Neutrophil (primary cell): ENCODE measurements at regions not wholly inside any gene's neighbourhood (a gene's known extent, or its start where the extent isn't known, plus 50 kb on each side); places are given as distances from the start of the nearest gene placed in this dataset.

Source experiments
- H3K27ac ChIP-seq: fragments of 200-600 bp; sonication (generic); 2 replicates; pipeline ENCODE4 v1.5.1; 2016; ENCODE audit warnings: mild to moderate bottlenecking, moderate library complexity
- H3K27me3 ChIP-seq: fragments of 200-600 bp; sonication (generic); 2 replicates; pipeline ENCODE4 v1.6.0; 2016; ENCODE audit warnings: mild to moderate bottlenecking
- H3K36me3 ChIP-seq: fragments of 200-600 bp; sonication (generic); 2 replicates; pipeline ENCODE4 v1.5.1; 2017
- H3K4me1 ChIP-seq, 2 experiments: fragments of 200-600 bp in 1 of 2; sonication (generic) in 1 of 2; 1 replicate in 1 of 2; 2 replicates in 1 of 2; pipeline versions ENCODE4 v1.5.1 to v1.6.1; 2013 to 2016; ENCODE audit warnings: low read depth in 1 of 2, low read length in 1 of 2, mild to moderate bottlenecking in 1 of 2, moderate library complexity in 1 of 2; ENCODE audit not compliant: control insufficient read depth in 1 of 2, insufficient read depth in 1 of 2
- H3K4me3 ChIP-seq, 2 experiments: fragments of 200-600 bp in 1 of 2; sonication (generic) in 1 of 2; 1 replicate in 1 of 2; 2 replicates in 1 of 2; pipeline ENCODE4 v1.5.1; 2013 to 2016; ENCODE audit warnings: low read depth in 1 of 2, low read length in 1 of 2, mild to moderate bottlenecking in 1 of 2, moderate library complexity in 1 of 2
- H3K9me3 ChIP-seq: fragments of 200-600 bp; sonication (generic); 2 replicates; pipeline ENCODE4 v1.5.1; 2016
- CTCF ChIP-seq: fragments of 200-600 bp; sonication (generic); IDR thresholded peaks from 2 replicates; pipeline ENCODE4 v1.5.1; 2016; ENCODE audit warnings: antibody characterized with exemption

DNA sequence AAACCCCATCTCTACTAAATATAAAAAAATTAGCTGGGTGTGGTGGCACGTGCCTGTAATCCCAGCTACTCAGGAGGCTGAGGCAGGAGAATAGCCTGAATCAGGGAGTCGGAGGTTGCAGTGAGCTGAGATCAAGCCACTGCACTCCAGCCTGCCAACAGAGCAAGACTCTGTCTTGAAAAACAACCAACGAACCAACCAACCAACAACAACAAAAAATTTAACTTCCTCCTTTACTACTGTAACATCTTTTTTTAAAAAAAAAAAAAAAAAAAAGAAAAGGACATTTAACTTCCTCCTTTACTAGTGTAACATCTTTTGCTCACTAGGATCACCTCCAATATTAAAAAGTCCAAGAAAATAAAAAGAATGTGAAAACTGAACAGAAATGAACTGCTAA, 92.3 kb upstream of the TMEM168 start:
- peaks cover 58 to 66% of the 10 kb centered on the region in 2 experiments for H3K4me1 ChIP-seq
- H3K27me3 ChIP-seq, result no peaks in the 10 kb centered on the region
- H3K9me3 ChIP-seq, result no peaks in the 10 kb centered on the region
- H3K27ac ChIP-seq, result peak overlapping the region; percentile 96
- no peak for TF ChIP-seq CTCF
- peak overlapping the region; percentile 2 to 31 for H3K4me3 ChIP-seq
- no peaks in the 10 kb centered on the region for H3K36me3 ChIP-seq

DNA sequence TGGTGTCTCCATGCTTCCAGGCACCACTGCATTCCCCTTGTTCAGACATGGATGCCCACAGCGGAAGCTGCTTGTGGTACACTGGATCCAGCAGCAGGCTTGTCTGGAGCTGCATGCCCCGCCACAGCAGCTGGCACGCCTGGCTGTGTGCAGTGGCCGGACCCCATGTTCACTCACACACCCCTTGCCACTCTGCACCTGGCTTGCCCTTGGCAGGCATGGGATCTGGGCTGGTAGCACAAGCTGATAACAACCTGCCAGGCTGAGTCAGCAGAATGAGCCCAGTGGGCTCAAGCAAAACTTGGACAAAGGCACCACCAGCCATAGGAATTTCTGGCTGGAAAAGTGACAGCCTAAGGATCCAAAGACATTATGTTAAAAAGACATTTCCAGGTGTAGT, 91.8 kb upstream of the TMEM168 start:
- Histone ChIP-seq H3K27me3 (no peaks in the 10 kb centered on the region), H3K36me3 (no peaks in the 10 kb centered on the region), H3K4me1 (peaks cover 58 to 66% of the 10 kb centered on the region in 2 experiments), H3K9me3 (no peaks in the 10 kb centered on the region), H3K4me3 (peak overlapping the region; percentile 2 to 31), H3K27ac (peak overlapping the region; percentile 96)
- TF ChIP-seq CTCF, result no peak

DNA sequence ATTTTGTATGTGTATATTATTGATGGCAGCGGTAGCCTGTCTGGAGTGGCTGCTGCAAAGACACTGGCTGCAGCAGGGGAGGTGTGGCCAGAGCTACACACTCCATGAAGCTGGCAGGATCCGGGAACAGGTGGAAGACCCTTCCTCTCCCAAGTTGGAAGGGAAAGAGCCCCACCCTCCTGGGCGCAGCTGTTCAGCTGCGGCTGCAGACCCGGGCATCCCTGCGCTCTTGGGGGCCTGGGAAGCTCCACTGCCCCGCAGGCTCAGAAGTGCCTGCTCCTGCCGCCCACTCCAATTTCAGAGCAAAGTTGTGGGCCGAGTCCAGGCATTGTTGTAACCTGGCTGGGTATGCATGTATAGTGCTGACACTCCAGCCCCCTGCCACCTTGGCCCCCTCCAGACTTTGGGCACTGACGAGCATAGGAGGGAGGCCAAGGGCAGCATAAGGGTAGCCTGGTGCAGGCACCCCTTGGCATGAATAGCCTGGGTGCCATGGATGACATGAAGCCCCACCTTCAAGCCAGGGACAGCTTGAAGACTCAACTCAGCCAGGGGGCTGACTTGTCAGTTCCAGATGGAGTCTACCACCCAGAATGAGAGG, 90.7 kb upstream of the TMEM168 start:
- TF ChIP-seq CTCF, result no peak

DNA sequence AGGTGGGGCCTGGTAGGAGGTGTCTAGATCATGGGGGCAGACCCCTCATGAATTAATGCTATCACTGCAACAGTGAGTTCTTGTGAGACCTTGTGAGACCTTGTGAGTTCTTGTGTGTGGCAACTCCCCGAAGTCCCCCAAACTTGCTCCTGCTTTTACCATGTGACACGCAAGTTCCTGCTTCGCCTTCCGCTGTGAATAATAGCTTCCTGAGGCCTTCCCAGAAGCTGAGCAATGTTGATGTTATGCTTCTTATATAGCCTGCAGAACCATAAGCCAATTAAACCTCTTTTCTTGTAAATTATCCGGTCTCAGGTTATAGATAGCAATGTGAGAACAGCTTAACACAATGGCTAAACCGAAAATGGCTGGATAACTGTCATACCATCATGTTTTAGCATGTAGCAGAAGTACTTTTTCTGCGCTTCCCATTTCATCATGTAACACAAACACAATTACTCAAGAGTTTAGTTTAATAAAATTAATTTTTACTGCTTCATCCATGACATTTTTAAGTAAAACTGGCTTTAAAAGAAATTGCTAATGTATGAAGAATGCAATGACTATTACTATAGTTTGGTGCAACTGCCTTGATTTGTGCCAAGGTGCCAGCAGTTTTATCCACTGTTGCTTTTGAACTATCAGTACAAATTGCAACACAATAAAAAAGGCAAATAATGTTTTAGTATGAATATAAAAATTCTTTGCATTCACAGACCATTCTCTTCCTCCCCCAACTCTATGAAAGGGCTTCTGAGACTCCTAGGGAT, 87.7 kb upstream of the TMEM168 start:
- Histone ChIP-seq H3K4me1 (peaks cover 53 to 60% of the 10 kb centered on the region in 2 experiments), H3K27ac (peak overlapping the region; percentile 85), H3K27me3 (no peaks in the 10 kb centered on the region), H3K36me3 (no peaks in the 10 kb centered on the region), H3K4me3 (peak overlapping the region; percentile 13 to 26), H3K9me3 (no peaks in the 10 kb centered on the region)
- no peak for TF ChIP-seq CTCF

More for the DNA sequence above, 90.7 kb upstream of the TMEM168 start:
- Histone ChIP-seq H3K9me3 (no peaks in the 10 kb centered on the region), H3K4me1 (peaks cover 64 to 73% of the 10 kb centered on the region in 2 experiments), H3K27ac (peak overlapping the region; percentile 96), H3K27me3 (no peaks in the 10 kb centered on the region), H3K36me3 (no peaks in the 10 kb centered on the region), H3K4me3 (no peak overlapping the region)

DNA sequence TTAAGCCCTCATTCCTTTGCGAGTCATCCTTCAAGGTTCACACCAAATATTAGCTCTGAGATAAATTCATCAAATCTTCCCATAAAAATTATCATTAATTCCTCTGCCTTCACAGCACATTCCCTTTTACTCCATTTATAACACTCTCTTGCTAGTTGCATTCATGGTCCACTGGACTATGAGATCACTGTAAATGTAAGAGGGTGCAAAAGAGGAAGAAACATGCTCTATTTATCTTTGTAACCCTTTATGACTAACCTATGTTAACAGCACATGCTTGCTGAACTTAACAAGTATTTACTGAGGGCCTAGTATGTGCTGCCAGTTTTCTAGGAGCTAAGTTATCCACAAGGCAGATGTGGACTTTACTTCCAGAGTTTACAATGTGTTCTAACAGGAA, 86.7 kb upstream of the TMEM168 start:
- Histone ChIP-seq H3K36me3 (no peaks in the 10 kb centered on the region), H3K4me1 (peaks cover 43 to 50% of the 10 kb centered on the region in 2 experiments), H3K4me3 (no peak overlapping the region), H3K27ac (peak overlapping the region; percentile 85), H3K9me3 (no peaks in the 10 kb centered on the region), H3K27me3 (no peaks in the 10 kb centered on the region)
- TF ChIP-seq CTCF, result no peak
